B cell (primary cell): ENCODE measurements at regions not wholly inside any gene's neighbourhood (a gene's known extent, or its start where the extent isn't known, plus 50 kb on each side); places are given as distances from the start of the nearest gene placed in this dataset.

Experiments
- EZH2 ChIP-seq: IDR thresholded peaks from 2 replicates; pipeline ENCODE4 v1.6.1; 2012; ENCODE audit warnings: borderline replicate concordance, low read depth, mild to moderate bottlenecking, moderate library complexity, low read length; ENCODE audit not compliant: insufficient read depth, poor library complexity, severe bottlenecking
- TF ChIP-seq, protein P1 (sequence below): fragments of 200-600 bp; IDR thresholded peaks from one replicate; pipeline ENCODE4 v1.8.0; 2022; ENCODE audit warnings: antibody characterized with exemption, mild to moderate bottlenecking

- TF ChIP-seq, protein P1, sequence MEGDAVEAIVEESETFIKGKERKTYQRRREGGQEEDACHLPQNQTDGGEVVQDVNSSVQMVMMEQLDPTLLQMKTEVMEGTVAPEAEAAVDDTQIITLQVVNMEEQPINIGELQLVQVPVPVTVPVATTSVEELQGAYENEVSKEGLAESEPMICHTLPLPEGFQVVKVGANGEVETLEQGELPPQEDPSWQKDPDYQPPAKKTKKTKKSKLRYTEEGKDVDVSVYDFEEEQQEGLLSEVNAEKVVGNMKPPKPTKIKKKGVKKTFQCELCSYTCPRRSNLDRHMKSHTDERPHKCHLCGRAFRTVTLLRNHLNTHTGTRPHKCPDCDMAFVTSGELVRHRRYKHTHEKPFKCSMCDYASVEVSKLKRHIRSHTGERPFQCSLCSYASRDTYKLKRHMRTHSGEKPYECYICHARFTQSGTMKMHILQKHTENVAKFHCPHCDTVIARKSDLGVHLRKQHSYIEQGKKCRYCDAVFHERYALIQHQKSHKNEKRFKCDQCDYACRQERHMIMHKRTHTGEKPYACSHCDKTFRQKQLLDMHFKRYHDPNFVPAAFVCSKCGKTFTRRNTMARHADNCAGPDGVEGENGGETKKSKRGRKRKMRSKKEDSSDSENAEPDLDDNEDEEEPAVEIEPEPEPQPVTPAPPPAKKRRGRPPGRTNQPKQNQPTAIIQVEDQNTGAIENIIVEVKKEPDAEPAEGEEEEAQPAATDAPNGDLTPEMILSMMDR = no peak
- TF ChIP-seq EZH2 = no peak
Measured at GRCh38 chr21:29238967-29239290, 59.8 kb upstream of the BACH1 start.
